Hematopoietic multipotent progenitor cell (in vitro differentiated cells): ENCODE measurements at regions not wholly inside any gene's neighbourhood (a gene's known extent, or its start where the extent isn't known, plus 50 kb on each side); places are given as distances from the start of the nearest gene placed in this dataset.

Experiments used
- DNase-seq, 3 donors: peaks; one replicate each; pipeline ENCODE4 v3.0.0-alpha.2; 2011 to 2015; ENCODE audit warnings: low read depth in 2 of 3, low spot score in 2 of 3

DNA sequence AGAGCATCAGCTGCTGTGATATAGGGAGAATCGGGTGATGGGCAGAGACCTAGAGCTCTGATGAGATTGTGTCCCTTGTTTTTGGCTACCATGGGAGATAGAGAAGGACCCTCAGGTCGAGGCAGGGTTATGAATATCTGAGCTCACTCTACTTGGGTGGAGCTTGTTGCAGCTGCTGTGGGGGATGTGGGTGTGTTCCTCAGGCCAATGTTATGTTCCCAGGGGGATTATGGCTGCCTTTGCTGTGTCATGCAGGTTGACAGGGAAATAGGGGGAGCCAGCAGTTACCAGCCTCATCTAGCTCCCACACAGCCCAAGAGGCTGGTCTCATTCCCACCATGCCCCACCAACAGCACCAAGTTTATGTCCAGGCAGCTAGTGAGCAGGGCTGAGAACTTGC lies 131.5 kb downstream of the TRIM42 start:
- no peak for DNase-seq

DNA sequence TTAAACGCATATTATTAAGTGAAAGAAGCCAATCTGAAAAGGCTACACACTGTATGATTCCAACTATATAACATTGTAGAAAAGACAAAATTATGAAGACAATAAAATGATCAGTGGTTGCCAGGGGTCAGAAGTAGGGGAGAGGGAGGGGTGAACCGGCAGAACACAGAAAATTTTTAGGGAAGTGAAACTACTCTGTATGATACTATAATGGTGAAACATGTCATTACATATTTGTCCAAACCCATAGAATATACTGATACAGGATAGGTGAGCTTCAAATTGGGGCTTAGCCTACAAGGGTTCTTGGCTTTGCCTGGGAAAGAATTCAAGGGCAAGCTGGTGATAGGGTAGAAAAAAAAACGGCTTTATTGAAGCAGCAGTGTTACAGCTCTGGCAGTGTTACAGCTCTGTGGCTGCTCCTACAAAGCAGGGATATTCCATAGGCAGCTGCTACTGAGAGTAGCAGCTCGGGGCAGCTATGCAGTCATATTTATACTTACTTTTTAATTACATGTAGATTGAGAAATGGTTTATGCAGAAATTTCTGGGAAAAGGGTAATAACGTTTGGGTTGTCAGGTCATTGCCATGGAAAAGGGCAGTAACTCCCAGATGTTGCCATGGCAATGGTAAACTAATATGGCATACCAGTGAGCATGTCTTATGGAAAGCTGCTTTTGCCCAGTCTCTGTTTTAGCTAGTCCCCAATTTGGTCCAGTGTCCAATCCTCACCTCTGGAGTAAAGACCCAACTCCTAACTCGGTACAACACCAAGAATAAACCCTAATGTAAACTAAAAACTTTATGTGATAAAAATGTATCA lies 125.1 kb upstream of the SLC25A36 start:
- DNase-seq, result peak in 1 of 3 donors; percentile 17

DNA sequence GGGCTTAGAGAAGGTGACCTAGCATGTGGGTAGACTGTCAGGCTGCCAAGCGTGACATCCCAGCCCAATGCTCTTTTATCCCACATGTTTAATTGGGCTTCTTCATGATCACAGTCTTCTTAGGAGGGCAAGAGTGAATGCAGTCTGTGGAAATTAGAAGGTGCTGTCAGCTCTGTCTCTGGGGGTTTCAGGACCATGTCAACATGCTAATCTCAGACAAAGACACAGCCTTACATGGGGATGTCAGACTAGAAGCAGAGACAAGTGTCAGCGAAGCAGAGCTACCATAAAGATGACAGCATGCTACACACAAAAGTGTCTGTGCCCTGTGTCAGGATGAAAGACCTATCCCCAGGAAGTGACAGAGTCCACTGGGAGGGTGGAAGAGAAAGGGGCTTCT lies 120.1 kb upstream of the SLC25A36 start:
- DNase-seq, result no peak

DNA sequence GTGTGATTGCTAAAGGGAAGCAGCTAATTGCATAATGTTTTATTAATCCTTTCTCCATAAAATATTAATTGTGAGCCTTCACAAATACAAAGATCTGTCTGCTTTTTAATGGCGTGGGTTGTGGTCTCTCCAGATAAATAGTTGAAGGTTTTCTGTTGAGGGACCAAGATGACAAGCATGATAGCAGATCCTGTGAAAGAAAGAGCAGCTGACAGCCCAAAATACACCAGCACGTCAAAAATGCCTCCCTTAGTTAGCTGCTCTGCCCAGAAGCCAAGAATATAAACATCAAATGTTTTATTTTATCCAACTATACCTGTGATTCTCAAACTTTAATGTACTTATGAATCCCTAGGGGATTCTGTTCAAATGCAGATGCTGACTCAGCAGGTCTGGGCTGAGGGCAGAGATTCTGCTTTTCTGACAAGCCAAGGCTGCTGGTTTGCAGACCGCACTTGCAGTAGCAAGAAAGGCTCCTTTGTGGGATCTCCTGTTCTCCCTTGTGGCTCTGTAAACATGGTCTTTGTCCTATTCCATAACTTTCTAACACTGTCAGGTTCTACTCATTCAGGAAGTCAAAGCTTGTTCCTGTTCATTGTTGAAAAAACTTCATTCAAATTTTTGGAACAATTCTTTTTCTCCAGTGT lies 119.1 kb upstream of the SLC25A36 start:
- DNase-seq, result peak in 1 of 3 donors; percentile 14

DNA sequence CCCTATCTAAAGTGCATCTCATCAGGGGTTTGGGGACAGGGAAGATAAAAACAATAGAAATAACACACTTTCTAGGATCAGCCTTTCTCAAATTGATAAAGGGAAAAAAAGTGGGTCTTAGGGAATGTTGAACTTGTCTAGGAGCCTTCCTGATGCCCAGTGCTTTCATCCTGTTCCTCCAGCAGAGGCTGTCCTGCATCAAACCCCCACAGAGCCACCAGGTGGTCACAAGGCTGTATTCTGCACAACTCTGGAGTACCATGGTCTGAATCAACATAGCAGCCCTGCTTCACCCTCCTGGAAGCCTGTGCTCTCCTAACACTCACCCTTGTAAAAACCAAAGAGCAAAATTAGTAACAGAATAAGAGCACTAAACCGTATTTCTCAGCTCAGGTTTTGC lies 118.5 kb upstream of the SLC25A36 start:
- no peak for DNase-seq

DNA sequence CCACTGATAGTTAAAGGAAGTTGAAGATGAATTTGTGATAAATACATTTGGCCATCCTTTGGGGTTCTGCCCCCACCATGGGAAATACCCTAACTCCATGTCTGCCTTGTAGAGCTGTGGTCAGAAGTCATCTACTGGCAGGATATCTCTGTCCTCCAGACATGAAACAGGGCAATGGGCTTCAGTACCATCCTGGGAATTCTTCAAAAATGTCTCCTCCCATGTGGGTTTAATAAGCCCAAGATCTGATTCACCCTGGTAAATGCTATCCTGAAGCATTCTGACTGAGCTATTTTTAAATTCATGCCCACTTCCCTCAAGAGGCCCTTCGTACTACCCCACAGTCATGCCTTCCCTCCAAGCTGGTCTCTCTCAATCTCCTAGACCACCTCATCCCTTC lies 113.7 kb upstream of the SLC25A36 start:
- no peak for DNase-seq

DNA sequence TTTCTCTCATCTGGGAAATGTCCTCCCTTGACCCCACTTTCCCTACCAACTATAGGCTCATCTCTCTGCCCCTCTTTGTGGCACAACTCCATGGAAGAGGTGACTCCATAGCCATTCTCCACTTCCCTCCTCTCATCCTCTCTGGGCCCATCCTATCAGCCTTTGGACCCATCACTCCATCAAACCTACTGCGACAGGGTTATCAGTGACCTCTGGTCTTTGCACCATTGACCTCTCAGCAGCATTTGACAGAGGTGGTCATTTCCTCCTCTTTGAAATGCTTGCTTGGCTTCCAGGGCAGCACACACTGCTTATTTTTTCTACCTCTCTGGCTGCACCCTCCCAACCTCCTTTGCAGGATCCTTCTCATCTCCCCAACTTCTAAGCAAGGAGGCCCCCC lies 113.1 kb upstream of the SLC25A36 start:
- DNase-seq, result no peak

DNA sequence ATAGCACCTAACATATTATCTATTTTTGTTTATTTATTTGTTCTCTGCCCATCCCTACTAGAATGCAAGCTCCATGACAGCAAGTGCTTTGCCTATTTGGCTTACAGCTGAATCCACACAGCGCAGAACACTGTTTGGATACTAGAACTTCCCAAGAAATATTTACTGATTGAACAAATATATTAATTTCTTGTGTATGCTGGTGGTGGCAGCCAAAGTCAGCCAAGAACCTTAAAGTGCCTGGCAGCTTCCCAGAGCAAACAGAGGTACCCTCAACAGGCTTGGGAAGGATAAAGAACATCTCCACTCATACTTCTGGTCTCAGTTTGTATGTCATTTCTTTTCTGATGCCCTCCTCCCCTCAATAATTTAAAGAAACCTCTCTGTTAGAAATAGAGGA lies 111.8 kb upstream of the SLC25A36 start:
- DNase-seq, result no peak

DNA sequence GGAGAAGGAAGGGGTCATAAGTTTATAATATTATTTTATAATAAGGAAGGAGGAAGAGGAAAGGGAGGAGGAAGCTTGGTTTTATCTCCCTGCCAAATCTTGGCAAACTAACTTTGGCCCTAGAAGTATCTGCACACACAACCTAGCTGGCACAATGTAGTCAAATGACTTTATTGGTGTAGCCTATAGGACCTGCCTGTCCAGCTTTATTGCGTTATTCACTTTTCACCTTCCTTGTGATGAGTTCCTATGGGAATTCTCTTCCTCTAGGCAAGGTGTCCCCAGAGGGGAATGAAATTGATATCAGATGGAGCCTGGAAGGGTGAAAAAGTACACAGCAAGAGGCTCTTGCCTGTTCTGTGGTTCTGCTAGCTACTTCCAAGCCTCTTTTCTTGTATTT lies 111.2 kb upstream of the SLC25A36 start:
- no peak for DNase-seq

DNA sequence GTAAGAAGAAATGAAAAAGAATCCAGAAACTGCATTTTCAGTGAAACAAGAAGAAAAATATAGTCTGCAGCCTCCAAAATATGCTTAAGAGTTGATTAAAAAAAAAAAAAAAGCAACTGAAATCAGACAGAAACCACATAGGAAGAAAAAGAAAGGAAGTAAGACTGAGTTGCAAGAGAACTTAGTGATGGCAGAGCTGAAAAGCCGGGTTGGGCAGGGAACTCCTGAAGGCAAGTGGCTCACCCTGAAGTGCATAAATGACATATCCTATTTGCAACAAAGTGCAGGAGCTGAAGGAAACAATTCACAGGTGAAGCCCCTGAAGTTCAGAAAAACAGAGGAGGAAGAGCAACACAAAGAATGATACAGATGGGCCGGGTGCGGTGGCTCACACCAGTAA lies 108.8 kb upstream of the SLC25A36 start:
- DNase-seq, result peak in 2 of 3 donors; percentile 12 to 57

DNA sequence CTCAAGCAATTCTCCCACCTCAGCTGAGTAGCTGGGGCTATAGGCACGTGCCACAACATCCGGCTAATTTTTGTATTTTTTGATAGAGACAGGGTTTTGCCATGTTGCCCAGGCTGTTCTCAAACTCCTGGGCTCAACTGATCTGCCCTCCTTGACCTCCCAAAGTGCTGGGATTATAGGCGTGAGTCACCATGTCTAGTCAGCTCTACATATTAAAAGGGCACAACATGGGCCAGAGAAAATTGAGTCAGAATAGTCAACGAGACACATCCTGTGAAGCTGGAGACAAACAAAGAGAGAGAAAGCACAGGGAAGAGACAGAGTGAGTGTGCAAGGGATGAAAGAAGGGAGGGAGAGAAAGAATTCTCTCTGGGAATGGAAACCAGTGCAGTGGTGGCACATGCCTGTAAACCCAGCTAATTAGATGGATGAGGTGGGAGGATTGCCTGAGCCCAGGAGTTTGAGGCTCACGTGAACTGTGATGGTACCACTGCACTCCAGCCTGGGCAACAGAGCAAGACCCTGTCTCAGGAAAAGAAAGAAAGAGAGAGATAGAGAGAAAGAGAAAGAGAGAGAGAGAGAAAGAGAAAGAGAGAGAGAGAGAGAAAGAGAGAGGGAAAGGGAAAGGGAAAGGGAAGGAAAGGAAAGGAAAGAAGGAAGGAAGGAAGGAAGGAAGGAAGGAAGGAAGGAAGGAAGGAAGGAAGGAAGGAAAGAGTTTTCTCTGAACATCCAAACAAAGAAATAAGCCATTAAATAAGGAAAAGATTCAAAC lies 107.2 kb upstream of the SLC25A36 start:
- no peak for DNase-seq

DNA sequence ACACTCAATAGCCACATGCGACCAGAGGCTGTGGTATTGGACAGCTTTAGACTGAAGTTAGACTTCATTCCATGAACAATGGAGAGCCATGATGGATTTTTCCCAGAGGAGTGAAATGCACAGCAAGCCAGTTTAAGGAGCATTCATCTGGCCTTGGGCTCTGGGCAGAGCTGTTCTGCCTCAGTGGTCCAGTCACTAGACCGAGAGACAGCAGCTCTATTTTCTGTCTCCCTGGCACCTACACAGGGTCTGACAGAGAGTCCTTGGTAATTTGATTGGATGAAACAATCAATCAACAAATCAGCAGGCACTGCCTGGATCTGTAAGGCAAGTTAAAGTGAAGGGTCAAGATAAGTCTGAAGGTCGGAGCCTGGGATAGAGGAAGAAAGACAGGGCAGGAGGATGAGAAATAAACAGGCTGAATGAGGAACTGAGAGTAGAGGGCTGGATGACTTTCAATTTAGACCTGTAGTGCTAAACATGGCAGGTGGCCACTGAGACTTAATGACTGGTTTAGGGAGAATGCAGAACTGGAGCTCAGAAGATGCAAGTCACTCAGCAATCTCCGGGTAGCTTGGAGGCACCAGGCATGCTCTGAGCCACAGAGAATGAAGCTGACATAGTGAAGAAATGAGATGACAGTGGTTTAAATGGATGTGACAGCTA lies 98.5 kb upstream of the SLC25A36 start:
- DNase-seq, result peak in 1 of 3 donors; percentile 60

DNA sequence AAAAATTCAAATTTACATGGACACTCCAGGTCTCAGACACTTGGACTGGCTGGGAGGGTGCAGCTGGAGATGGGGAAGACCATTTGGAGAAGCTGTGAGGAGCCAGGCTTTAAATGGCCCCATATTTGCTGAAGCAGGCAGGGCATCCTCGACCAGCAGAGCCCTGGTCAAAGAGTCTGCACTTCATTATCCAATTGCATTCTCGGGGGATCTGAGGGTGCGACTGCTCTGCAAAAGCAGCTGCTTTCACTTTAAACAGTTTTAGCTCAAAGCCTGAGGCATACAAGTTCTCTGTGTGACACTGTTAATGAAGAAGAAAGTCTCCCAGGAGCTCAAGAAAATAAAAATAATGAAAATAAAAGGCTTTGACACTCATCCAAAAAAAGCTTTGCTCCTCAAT lies 98.0 kb upstream of the SLC25A36 start:
- DNase-seq, result no peak

DNA sequence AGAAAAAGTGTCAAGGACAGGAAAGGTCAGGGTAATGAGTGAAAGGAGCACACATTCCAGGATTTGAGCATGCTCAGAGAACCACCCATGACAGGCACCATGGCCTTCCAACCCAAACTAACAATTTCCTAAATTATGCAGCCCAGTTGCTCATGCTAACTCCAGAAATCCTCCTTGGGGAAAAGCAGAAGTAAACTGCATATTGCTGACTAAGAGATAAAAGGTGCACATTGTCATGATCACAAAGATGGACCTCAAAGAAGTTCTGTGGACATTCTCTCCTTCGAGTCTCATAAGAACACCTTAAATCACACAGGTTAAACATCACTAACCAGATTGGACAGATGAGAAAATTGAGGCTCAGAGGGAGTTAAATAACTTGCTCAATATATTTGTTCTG lies 97.6 kb upstream of the SLC25A36 start:
- DNase-seq, result no peak

DNA sequence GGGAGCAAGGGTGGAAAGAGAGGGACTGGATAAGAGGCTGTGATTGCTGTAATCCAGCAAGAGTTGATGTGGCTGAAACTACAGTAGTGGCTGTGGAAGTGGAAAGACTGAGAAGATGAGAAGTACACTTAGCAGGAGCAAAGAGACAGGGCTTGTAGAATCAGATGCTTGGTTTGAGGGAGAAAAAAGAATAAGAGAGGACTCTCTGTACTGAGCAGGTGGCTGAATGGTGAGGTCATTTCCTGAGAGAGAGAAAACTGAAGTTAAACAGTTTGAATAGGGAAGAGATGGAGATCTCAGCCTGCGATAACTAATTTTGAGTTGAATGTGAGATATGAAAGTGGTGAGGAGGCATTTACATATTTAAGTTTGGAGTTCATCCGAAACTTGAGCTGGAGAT lies 95.8 kb upstream of the SLC25A36 start:
- no peak for DNase-seq

DNA sequence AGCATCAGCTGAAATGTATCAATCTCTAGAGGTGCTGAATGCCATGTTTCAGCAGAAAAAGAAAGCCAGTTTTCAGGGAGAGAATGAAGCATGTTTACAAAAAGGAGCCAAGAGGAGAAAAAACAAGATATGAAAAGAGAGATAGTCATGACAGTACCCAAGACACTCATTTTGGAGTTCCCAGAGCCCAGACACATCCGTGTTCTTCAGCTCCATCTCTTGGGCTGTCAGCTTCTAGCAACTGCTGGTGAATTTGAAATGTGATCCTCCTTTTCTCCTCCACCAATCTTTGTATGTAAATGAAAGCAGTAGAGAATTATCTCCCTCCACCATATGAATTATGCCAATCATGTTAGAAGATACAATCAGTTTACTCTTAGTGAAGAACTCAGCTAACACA lies 93.0 kb upstream of the SLC25A36 start:
- no peak for DNase-seq

DNA sequence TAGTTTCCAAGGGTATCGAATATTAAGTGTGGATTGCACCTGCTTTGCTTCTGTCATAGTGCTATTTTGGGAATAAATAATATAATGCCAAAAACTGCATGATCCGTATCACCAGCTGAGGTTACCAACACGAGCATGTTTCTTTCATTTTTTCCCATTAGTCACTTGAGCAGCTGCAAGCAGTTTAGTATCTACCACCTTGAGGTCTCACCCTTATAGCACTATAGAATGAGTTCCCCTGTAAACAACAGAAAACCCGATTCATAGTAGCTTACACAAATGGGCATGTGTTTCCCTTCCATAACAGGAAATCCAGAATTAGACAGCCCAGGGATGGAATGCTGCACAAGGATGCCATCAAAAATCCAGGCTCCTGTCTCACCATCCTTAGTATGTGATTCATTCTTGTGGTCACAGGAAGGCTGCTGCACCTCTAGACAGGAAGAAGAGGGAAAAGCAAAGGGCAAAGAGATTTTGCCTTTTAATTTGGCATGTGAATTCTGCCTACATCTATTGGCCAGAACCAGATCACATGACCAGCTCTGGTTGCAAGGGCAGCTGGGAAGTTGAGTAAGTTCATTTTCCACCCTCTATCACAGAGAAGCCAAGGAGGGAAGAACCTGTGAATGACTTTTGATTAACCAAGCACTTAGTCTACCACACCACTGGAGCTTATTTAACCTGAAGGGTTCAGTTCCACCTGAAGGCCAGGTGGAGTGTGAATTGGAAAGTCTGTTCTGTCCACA lies 91.3 kb upstream of the SLC25A36 start:
- DNase-seq, result no peak

DNA sequence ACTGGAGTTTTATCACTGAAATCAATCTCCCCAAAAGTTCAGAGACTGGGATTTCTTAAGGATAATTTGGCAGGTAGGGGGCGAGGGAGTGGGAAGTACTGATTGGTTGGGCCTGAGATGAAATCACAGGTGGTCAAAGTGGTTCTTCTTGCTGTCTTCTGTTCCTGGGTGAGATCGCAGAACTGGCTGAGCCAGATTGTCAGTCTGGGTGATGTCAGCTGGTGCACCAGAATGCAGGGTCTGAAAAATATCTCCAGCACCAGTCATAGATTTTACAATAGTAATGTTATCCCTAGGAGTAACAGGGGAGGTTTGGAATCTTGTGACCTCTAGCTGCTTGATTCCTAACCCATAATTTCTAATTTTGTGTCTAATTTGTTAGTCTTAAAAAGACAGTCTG lies 86.7 kb upstream of the SLC25A36 start:
- DNase-seq, result no peak

DNA sequence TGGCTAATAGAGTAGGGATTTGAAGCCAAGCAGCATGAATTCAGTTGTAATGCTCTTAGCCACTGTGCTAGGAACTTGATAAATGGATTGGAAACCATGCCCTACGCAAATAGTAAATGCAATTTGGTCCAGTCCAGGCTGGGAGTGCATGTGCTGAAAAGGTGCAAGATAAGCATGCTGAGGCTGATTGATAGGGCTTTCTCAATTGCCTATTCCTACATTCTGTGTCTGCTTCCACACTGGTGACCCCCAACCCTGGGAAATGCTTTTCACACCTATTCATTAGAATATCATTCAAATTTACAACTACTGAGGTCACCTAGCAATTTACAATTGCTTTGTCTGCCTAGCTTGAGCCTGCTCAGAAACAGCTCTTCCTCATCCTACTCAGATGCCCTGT lies 84.7 kb upstream of the SLC25A36 start:
- DNase-seq, result no peak

DNA sequence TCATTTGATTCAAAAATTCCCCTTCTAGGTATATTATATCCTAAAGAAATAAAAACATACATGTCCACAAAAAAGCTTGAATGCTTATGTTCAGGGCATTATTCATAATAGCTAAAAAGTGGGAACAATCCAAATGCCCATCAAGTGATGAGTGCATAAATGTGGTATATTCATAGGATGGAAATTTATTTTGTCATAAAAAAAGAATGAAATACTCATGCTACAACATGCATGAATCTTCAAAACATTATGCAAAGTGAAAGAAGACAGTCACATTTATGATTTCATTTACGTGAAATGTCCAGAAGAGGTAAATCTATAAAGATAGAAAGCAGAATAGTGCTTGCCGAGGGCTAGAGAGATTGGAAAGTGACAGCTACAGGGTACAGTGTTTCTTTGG lies 83.6 kb upstream of the SLC25A36 start:
- DNase-seq, result no peak
